ENCODE measurements at regions not wholly inside any gene's neighbourhood (a gene's known extent, or its start where the extent isn't known, plus 50 kb on each side); places are given as distances from the start of the nearest gene placed in this dataset.

DNA sequence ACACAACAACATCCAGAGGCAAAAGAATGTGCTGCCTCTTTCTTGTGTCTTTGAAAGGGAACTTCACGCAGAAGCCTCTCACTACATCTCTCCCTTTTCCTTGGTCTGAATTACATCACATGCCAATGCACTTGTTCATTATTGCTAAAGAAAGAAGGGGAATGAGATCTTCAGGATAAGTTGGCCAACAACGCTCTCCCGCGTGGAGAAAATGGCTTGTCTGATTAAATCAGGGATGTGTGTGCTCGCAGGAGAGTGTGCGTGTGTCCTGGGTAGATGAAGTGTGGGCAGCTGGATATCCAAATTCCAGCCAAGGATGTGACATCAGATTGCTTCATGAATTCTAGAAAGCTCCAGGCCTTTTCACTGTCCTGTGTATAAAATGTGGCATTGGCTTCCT, 541.6 kb upstream of the FZD8 start:
- Histone ChIP-seq H3K36me3 (ENCODE audit: low read depth) (no peaks in the 10 kb centered on the region), H3K27ac (ENCODE audit: poor library complexity, severe bottlenecking) (no peak overlapping the region), H3K9me3 (ENCODE audit: severe bottlenecking) (no peaks in the 10 kb centered on the region), H3K27me3 (ENCODE audit: insufficient read depth, poor library complexity, severe bottlenecking) (no peaks in the 10 kb centered on the region), H3K4me1 (ENCODE audit: insufficient read depth, poor library complexity, severe bottlenecking) (no peaks in the 10 kb centered on the region), H3K4me3 (ENCODE audit: severe bottlenecking) (no peak overlapping the region)
- DNase-seq (ENCODE audit: low spot score): no peak
- no peak for ATAC-seq (ENCODE audit: low read depth)
- TF ChIP-seq, protein P1, sequence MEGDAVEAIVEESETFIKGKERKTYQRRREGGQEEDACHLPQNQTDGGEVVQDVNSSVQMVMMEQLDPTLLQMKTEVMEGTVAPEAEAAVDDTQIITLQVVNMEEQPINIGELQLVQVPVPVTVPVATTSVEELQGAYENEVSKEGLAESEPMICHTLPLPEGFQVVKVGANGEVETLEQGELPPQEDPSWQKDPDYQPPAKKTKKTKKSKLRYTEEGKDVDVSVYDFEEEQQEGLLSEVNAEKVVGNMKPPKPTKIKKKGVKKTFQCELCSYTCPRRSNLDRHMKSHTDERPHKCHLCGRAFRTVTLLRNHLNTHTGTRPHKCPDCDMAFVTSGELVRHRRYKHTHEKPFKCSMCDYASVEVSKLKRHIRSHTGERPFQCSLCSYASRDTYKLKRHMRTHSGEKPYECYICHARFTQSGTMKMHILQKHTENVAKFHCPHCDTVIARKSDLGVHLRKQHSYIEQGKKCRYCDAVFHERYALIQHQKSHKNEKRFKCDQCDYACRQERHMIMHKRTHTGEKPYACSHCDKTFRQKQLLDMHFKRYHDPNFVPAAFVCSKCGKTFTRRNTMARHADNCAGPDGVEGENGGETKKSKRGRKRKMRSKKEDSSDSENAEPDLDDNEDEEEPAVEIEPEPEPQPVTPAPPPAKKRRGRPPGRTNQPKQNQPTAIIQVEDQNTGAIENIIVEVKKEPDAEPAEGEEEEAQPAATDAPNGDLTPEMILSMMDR (IDR thresholded peaks at IDR 0.05; ENCODE audit: poor library complexity, severe bottlenecking): no peak

DNA sequence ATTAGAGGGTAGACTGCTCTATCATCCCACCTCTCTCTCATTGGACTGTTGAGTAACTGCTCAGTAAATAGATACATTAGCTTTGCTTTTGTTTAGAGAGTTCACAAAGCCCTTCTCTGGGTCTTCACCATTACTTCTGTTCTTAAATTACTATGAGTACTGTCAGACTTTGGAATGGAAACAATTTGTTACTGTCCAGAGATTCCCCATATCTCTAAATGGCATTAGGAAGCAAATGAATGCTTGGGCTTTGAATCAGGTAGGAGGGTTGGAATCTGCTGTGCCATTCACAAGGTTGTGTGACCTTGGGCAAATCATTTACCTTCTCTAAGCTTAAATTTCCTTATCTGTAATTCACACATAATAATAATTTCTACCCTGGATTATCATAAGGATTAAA, 541.0 kb upstream of the FZD8 start:
- H3K27me3 ChIP-seq (ENCODE audit: insufficient read depth, poor library complexity, severe bottlenecking): no peaks in the 10 kb centered on the region
- no peak overlapping the region for H3K27ac ChIP-seq (ENCODE audit: poor library complexity, severe bottlenecking)
- TF ChIP-seq, protein P1 (IDR thresholded peaks at IDR 0.05; ENCODE audit: poor library complexity, severe bottlenecking): no peak
- no peaks in the 10 kb centered on the region for H3K9me3 ChIP-seq (ENCODE audit: severe bottlenecking)
- no peak overlapping the region for H3K4me3 ChIP-seq (ENCODE audit: severe bottlenecking)
- ATAC-seq (ENCODE audit: low read depth): no peak
- no peaks in the 10 kb centered on the region for H3K36me3 ChIP-seq (ENCODE audit: low read depth)
- no peak for DNase-seq (ENCODE audit: low spot score)
- no peaks in the 10 kb centered on the region for H3K4me1 ChIP-seq (ENCODE audit: insufficient read depth, poor library complexity, severe bottlenecking)

DNA sequence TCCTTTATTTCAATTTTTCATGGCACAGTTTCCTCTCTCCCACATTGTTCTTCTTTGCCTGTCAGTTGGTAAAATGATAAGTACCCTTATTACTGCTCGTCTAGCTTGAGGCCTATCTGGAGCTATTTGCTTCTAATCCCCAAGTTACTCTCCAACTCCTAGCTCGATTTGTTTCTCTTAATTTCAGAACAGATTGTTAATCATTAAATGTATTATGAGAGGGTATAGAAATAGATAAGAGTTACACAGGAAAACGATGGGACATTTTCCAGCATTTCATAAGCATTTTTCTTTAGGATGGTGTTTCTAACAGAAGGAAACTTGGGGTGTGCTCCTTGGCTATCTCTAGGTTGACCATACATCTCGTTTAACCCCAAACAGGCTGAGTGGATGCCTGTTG, 540.5 kb upstream of the FZD8 start:
- Histone ChIP-seq H3K36me3 (ENCODE audit: low read depth) (no peaks in the 10 kb centered on the region), H3K27me3 (ENCODE audit: insufficient read depth, poor library complexity, severe bottlenecking) (no peaks in the 10 kb centered on the region), H3K9me3 (ENCODE audit: severe bottlenecking) (no peaks in the 10 kb centered on the region), H3K4me1 (ENCODE audit: insufficient read depth, poor library complexity, severe bottlenecking) (no peaks in the 10 kb centered on the region), H3K27ac (ENCODE audit: poor library complexity, severe bottlenecking) (no peak overlapping the region), H3K4me3 (ENCODE audit: severe bottlenecking) (no peak overlapping the region)
- no peak for DNase-seq (ENCODE audit: low spot score)
- TF ChIP-seq, protein P1 (IDR thresholded peaks at IDR 0.05; ENCODE audit: poor library complexity, severe bottlenecking): no peak
- ATAC-seq (ENCODE audit: low read depth): no peak

DNA sequence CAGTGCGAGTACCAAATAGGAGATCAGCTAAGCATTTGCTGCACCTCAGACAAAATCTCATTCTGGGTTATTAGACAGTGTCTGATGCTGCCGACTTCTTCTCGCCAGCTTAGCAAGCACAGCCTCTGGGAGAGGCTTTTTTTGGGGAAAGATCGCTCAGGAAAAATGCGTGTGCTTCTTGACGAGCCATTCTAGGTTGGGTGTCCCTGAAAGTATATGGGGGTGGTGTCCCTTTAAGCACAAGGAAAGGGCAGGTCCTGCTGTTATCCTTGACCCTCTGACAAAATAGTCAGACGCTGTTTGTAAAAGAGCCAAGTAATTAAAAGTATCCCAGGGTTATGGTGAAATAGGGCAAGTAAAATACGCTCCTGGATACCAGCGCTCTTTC, 540.1 kb upstream of the FZD8 start:
- no peaks in the 10 kb centered on the region for H3K9me3 ChIP-seq (ENCODE audit: severe bottlenecking)
- H3K4me1 ChIP-seq (ENCODE audit: insufficient read depth, poor library complexity, severe bottlenecking): no peaks in the 10 kb centered on the region
- ATAC-seq (ENCODE audit: low read depth): no peak
- H3K36me3 ChIP-seq (ENCODE audit: low read depth): no peaks in the 10 kb centered on the region
- TF ChIP-seq, protein P1 (IDR thresholded peaks at IDR 0.05; ENCODE audit: poor library complexity, severe bottlenecking): no peak
- H3K4me3 ChIP-seq (ENCODE audit: severe bottlenecking): no peak overlapping the region
- DNase-seq (ENCODE audit: low spot score): no peak
- no peaks in the 10 kb centered on the region for H3K27me3 ChIP-seq (ENCODE audit: insufficient read depth, poor library complexity, severe bottlenecking)
- no peak overlapping the region for H3K27ac ChIP-seq (ENCODE audit: poor library complexity, severe bottlenecking)

DNA sequence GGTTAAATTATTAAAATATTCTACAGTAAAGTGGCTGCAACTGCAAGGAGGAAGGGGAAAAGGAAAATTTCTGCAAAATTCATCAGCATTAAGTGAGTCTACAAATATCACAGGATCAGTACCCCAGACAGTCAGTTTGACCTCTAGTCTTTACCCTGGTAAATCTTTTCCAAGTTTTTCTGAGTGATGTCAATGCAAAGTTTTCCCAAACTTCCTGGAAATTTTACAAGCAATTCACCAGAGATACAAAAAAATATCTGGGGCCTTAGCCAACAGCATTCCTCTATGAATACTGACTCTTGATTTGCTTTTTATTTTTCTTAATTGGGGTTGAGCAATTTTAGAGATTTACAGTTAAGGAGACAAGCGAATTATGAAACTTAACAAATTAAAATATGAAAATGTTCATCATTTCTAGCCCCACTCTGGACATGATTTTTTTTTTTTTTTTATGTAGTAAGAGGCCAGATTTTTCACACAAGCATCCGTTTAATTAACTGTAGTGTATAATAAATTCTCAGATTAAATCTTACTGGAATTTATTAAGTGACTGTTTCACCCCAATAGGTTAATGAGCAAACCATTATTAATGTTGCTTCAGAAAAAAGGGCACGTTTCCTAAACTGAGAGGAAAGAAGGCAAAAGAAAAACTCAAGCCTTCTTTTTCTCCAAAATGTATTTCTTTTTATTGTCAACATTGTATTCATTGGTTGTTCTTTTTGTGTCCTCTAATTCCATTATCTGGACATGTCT, 539.5 kb upstream of the FZD8 start:
- Histone ChIP-seq H3K9me3 (ENCODE audit: severe bottlenecking) (no peaks in the 10 kb centered on the region), H3K36me3 (ENCODE audit: low read depth) (no peaks in the 10 kb centered on the region), H3K4me3 (ENCODE audit: severe bottlenecking) (no peak overlapping the region), H3K27me3 (ENCODE audit: insufficient read depth, poor library complexity, severe bottlenecking) (no peaks in the 10 kb centered on the region), H3K4me1 (ENCODE audit: insufficient read depth, poor library complexity, severe bottlenecking) (no peaks in the 10 kb centered on the region), H3K27ac (ENCODE audit: poor library complexity, severe bottlenecking) (no peak overlapping the region)
- TF ChIP-seq, protein P1 (IDR thresholded peaks at IDR 0.05; ENCODE audit: poor library complexity, severe bottlenecking): no peak
- no peak for DNase-seq (ENCODE audit: low spot score)
- no peak for ATAC-seq (ENCODE audit: low read depth)
